ENCODE measurements at regions not wholly inside any gene's neighbourhood (a gene's known extent, or its start where the extent isn't known, plus 50 kb on each side); places are given as distances from the start of the nearest gene placed in this dataset.

DNA sequence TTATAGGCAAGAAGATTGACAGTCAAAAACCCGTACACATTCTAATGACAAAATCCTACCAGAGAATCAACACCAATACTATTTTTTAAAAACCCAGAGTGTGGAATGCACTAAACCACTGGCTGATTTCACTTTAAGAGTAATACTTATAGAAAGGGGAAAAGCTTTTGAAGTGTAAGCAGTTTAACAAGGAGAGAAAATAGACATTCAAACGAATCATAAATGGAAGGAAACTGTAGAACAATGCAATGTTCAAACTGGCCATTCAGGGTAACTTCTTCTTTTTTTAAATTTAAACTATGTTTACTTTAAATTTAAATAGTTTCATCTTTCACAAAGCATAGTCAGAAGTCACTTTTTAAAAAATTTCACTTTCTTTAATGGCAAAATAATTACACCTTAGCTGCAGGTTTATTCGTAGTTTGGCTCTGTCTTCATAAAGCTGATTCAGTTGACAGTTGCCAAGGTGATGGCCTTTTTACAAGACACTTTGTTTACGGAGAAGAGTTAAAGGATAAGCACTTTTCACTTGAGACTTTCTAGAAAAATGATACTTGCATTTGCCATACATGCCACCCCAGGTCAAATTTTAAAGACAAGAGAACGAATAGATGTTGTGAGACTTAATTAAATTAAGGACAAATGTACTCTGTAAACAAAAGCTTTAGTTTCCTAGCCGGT, 82.4 kb upstream of the KLF3 start:
- no peak overlapping the region for H3K27ac ChIP-seq (replicated peaks)
- DNase-seq (ENCODE audit: low read depth in 1 of 2, low spot score in 1 of 2), result no peak

GRCh38 chr4:38582445-38582844, 81.6 kb upstream of the KLF3 start:
- Histone ChIP-seq H3K27me3 (ENCODE audit: insufficient read depth, poor library complexity, severe bottlenecking) (no peaks in the 10 kb centered on the region), H3K4me3 (replicated peaks; ENCODE audit: insufficient read depth, low read length) (no peak overlapping the region), H3K27ac (replicated peaks) (no peak overlapping the region)
- TF ChIP-seq POLR2AphosphoS5 (IDR thresholded peaks at IDR 0.05; ENCODE audit: low read depth), result no peak
- no peak for TF ChIP-seq CTCF (IDR thresholded peaks at IDR 0.05; ENCODE audit: insufficient read depth, low read length)
- TF ChIP-seq SPI1 (IDR thresholded peaks at IDR 0.05; ENCODE audit: borderline replicate concordance, low read depth), result no peak
- TF ChIP-seq, protein P1, sequence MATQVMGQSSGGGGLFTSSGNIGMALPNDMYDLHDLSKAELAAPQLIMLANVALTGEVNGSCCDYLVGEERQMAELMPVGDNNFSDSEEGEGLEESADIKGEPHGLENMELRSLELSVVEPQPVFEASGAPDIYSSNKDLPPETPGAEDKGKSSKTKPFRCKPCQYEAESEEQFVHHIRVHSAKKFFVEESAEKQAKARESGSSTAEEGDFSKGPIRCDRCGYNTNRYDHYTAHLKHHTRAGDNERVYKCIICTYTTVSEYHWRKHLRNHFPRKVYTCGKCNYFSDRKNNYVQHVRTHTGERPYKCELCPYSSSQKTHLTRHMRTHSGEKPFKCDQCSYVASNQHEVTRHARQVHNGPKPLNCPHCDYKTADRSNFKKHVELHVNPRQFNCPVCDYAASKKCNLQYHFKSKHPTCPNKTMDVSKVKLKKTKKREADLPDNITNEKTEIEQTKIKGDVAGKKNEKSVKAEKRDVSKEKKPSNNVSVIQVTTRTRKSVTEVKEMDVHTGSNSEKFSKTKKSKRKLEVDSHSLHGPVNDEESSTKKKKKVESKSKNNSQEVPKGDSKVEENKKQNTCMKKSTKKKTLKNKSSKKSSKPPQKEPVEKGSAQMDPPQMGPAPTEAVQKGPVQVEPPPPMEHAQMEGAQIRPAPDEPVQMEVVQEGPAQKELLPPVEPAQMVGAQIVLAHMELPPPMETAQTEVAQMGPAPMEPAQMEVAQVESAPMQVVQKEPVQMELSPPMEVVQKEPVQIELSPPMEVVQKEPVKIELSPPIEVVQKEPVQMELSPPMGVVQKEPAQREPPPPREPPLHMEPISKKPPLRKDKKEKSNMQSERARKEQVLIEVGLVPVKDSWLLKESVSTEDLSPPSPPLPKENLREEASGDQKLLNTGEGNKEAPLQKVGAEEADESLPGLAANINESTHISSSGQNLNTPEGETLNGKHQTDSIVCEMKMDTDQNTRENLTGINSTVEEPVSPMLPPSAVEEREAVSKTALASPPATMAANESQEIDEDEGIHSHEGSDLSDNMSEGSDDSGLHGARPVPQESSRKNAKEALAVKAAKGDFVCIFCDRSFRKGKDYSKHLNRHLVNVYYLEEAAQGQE (IDR thresholded peaks at IDR 0.05; ENCODE audit: insufficient replicate concordance, low read depth), result no peak
- TF ChIP-seq GABPA (IDR thresholded peaks at IDR 0.05; ENCODE audit: low read depth), result no peak
- DNase-seq (ENCODE audit: low read depth in 1 of 2, low spot score in 1 of 2), result no peak

More for the DNA sequence above, 82.4 kb upstream of the KLF3 start:
- H3K27me3 ChIP-seq (ENCODE audit: insufficient read depth, poor library complexity, severe bottlenecking), result no peaks in the 10 kb centered on the region
- H3K4me3 ChIP-seq (replicated peaks; ENCODE audit: insufficient read depth, low read length), result no peak overlapping the region
- TF ChIP-seq, protein P1 (IDR thresholded peaks at IDR 0.05; ENCODE audit: insufficient replicate concordance, low read depth), result no peak
- TF ChIP-seq CTCF (IDR thresholded peaks at IDR 0.05; ENCODE audit: insufficient read depth, low read length), result no peak
- no peak for TF ChIP-seq POLR2AphosphoS5 (IDR thresholded peaks at IDR 0.05; ENCODE audit: low read depth)
- TF ChIP-seq SPI1 (IDR thresholded peaks at IDR 0.05; ENCODE audit: borderline replicate concordance, low read depth), result no peak
- TF ChIP-seq GABPA (IDR thresholded peaks at IDR 0.05; ENCODE audit: low read depth), result no peak

GRCh38 chr4:38582889-38583470, 81.0 kb upstream of the KLF3 start:
- Histone ChIP-seq H3K27ac (replicated peaks) (no peak overlapping the region), H3K4me3 (replicated peaks; ENCODE audit: insufficient read depth, low read length) (no peak overlapping the region), H3K27me3 (ENCODE audit: insufficient read depth, poor library complexity, severe bottlenecking) (no peaks in the 10 kb centered on the region)
- TF ChIP-seq CTCF (IDR thresholded peaks at IDR 0.05; ENCODE audit: insufficient read depth, low read length) (no peak), SPI1 (IDR thresholded peaks at IDR 0.05; ENCODE audit: borderline replicate concordance, low read depth) (no peak), POLR2AphosphoS5 (IDR thresholded peaks at IDR 0.05; ENCODE audit: low read depth) (no peak), GABPA (IDR thresholded peaks at IDR 0.05; ENCODE audit: low read depth) (no peak)
- TF ChIP-seq, protein P1 (IDR thresholded peaks at IDR 0.05; ENCODE audit: insufficient replicate concordance, low read depth), result no peak
- no peak for DNase-seq (ENCODE audit: low read depth in 1 of 2, low spot score in 1 of 2)

Measured in HL-60 (cell line).